ENCODE measurements at regions not wholly inside any gene's neighbourhood (a gene's known extent, or its start where the extent isn't known, plus 50 kb on each side); places are given as distances from the start of the nearest gene placed in this dataset.

DNA sequence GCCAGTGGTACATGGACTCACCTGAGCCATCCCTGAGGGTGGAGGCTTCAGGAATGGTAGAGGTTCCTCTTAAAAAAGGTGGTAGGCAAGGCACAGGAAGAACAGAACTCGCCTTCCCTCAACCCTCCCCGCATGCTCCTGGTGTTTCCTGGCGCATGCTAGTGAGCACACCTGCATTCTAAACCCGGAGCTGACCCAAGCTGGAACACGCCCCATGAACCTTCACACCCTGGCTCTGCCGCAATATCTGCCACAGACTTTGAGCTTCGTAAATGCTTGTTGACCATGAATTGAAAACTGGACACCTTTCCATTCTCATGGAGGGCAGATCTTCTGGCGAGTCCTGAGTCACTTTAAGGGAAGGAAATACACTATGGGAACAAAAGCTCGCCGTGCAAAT, 601.3 kb upstream of the RAB6C start:
- TF ChIP-seq ESRRA (CRISPR knock-in tag; IDR thresholded peaks at IDR 0.05; ENCODE audit: borderline replicate concordance) (no peak), RELA (CRISPR knock-in tag; IDR thresholded peaks at IDR 0.05; ENCODE audit: borderline replicate concordance) (no peak)
